ENCODE measurements at regions not wholly inside any gene's neighbourhood (a gene's known extent, or its start where the extent isn't known, plus 50 kb on each side); places are given as distances from the start of the nearest gene placed in this dataset.

DNA sequence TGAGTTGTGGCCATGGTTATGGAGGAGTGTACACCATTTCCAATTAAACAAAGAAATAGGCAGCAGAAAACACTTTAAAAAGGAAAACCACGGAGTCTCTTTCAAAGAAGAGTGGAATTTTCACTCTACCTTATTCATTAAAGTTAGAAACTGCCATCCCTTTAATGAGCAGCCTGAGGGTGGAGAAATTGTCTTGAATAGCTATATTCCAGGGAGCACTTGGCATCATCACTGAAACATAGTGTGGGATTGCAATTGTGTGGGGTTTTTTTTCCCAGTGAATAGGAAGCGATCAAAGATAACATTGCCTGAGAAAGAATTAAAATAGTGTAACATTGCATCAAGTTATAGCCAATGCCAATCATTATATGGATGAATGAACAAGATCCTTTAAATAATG, 191.6 kb downstream of the TEX36 start:
- Mint-ChIP-seq H3K9me3 (no peaks in the 10 kb centered on the region), H3K36me3 (ENCODE audit: low read depth) (no peaks in the 10 kb centered on the region), H3K27me3 (no peaks in the 10 kb centered on the region), H3K27ac (no peak overlapping the region), H3K4me3 (no peak overlapping the region), H3K4me1 (no peaks in the 10 kb centered on the region)
- DNase-seq (no peak), ATAC-seq (ENCODE audit: low read depth) (no peak)
- TF ChIP-seq, protein P1, sequence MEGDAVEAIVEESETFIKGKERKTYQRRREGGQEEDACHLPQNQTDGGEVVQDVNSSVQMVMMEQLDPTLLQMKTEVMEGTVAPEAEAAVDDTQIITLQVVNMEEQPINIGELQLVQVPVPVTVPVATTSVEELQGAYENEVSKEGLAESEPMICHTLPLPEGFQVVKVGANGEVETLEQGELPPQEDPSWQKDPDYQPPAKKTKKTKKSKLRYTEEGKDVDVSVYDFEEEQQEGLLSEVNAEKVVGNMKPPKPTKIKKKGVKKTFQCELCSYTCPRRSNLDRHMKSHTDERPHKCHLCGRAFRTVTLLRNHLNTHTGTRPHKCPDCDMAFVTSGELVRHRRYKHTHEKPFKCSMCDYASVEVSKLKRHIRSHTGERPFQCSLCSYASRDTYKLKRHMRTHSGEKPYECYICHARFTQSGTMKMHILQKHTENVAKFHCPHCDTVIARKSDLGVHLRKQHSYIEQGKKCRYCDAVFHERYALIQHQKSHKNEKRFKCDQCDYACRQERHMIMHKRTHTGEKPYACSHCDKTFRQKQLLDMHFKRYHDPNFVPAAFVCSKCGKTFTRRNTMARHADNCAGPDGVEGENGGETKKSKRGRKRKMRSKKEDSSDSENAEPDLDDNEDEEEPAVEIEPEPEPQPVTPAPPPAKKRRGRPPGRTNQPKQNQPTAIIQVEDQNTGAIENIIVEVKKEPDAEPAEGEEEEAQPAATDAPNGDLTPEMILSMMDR (IDR thresholded peaks at IDR 0.05), result no peak
- intact Hi-C loops (cut with micrococcal nuclease), result no loop called here
- ChIA-PET POLR2A (no interaction called here), CTCF (no interaction called here)

DNA sequence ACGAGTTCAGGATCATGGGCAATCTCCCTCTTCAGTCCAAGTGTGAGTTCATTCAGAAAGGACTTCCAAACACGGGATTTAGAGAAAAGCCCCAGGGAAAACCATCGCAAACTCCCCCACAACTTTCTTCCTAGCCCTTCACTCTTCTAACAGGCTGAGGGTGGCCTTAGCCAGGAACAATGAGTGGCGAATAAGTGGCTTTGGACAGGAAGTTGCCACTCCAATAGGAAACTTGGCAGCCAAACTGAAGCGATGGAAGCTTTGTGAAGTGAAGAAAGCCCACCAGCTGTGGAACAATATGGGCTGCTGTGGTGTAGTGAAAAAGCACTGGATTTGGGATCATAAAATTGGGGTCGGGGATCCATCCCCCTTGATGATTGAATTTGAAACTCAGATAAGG, 193.2 kb downstream of the TEX36 start:
- no peaks in the 10 kb centered on the region for H3K4me1 Mint-ChIP-seq
- H3K36me3 Mint-ChIP-seq (ENCODE audit: low read depth), result no peaks in the 10 kb centered on the region
- intact Hi-C loops (cut with micrococcal nuclease), result no loop called here
- DNase-seq, result no peak
- no peak for ATAC-seq (ENCODE audit: low read depth)
- no peak overlapping the region for H3K4me3 Mint-ChIP-seq
- ChIA-PET POLR2A (no interaction called here), CTCF (no interaction called here)
- H3K27ac Mint-ChIP-seq, result no peak overlapping the region
- H3K9me3 Mint-ChIP-seq, result no peaks in the 10 kb centered on the region
- TF ChIP-seq, protein P1 (IDR thresholded peaks at IDR 0.05), result no peak
- peaks cover 1% of the 10 kb centered on the region for H3K27me3 Mint-ChIP-seq

DNA sequence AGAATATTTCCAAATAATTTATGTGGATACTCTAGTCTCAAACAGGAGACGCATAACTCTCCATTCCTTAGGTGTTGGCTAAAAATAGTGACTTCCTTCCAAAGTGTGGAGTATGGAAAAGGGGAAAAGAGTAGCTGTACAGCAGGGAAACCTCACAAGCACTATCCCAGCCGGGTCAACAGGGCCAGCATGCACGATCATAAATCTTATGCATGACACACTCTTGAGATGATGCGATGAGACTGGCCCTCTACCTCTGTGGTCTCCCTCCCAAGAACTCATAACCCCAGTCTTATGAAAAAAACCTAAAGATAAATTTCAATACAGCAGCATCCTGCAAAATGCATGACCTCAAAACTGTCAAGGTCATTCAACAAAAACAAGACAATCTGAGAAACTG, 197.3 kb downstream of the TEX36 start:
- no peaks in the 10 kb centered on the region for H3K9me3 Mint-ChIP-seq
- peaks cover 6% of the 10 kb centered on the region for H3K27me3 Mint-ChIP-seq
- ChIA-PET CTCF (no interaction called here), POLR2A (no interaction called here)
- intact Hi-C loops (cut with micrococcal nuclease), result no loop called here
- DNase-seq, result no peak
- no peak overlapping the region for H3K4me3 Mint-ChIP-seq
- no peak for ATAC-seq (ENCODE audit: low read depth)
- TF ChIP-seq, protein P1 (IDR thresholded peaks at IDR 0.05), result no peak
- H3K27ac Mint-ChIP-seq, result no peak overlapping the region
- H3K4me1 Mint-ChIP-seq, result no peaks in the 10 kb centered on the region
- H3K36me3 Mint-ChIP-seq (ENCODE audit: low read depth), result no peaks in the 10 kb centered on the region

DNA sequence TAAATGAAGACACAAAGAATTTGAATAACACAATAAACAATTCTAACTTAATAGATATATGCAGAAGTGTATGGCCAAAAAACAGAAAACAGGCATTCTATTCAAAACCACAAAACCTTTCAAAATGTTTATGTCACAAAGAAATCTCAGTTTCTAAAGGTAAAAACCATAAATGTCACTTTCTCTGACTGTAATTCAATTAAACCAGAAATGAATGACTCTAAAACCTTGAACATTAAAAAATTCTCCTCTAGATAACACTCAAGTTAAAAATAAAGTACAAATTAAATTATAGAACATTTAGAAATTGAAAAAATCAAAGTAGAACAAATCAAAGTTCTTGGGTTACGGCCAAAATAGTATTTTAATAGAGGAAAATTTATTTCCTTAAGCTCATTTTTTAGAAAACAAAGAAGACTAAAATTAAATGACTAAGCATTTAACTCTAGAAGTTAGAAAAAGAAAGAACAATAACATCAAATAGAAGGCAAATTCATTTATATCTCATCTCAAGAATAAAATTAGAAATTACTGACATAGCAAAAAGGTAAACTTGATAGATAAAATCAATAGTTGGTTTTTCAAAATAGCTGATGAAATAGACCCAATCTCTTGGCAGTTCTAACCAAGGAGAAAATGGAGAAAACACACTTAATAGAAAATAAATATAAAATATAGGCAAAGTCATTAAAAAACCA, 198.8 kb downstream of the TEX36 start:
- intact Hi-C loops (cut with micrococcal nuclease), result no loop called here
- TF ChIP-seq, protein P1 (IDR thresholded peaks at IDR 0.05), result no peak
- H3K27ac Mint-ChIP-seq, result no peak overlapping the region
- H3K4me3 Mint-ChIP-seq, result no peak overlapping the region
- peaks cover 6% of the 10 kb centered on the region for H3K27me3 Mint-ChIP-seq
- ATAC-seq (ENCODE audit: low read depth) (no peak), DNase-seq (no peak)
- H3K4me1 Mint-ChIP-seq, result no peaks in the 10 kb centered on the region
- H3K9me3 Mint-ChIP-seq, result no peaks in the 10 kb centered on the region
- ChIA-PET POLR2A (no interaction called here), CTCF (no interaction called here)
- H3K36me3 Mint-ChIP-seq (ENCODE audit: low read depth), result no peaks in the 10 kb centered on the region

DNA sequence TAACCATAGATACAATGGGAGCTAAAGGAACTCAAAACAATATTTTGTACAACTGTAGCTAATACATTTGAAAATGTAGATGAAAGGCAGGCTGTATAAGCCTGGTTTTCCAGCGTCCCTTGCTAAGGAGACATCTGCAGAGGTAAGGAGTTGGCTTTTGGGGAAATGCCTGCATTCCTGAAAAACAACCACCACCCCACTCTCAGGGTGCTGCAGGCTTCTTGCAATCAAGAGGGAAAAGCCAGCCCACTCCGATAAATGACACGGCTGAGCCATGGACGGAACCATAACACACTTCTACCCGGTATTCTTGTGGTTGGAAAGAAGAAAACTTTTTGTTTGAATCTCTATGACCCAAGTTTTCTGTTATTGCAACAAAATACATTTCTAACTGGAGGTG, 200.3 kb downstream of the TEX36 start:
- no peak for DNase-seq
- TF ChIP-seq, protein P1 (IDR thresholded peaks at IDR 0.05), result no peak
- Mint-ChIP-seq H3K27ac (no peak overlapping the region), H3K4me3 (no peak overlapping the region), H3K36me3 (ENCODE audit: low read depth) (no peaks in the 10 kb centered on the region), H3K4me1 (no peaks in the 10 kb centered on the region), H3K9me3 (no peaks in the 10 kb centered on the region), H3K27me3 (peaks cover 11% of the 10 kb centered on the region)
- no peak for ATAC-seq (ENCODE audit: low read depth)
- POLR2A ChIA-PET, result no interaction called here
- intact Hi-C loops (cut with micrococcal nuclease), result no loop called here
- CTCF ChIA-PET, result no interaction called here
